SK-N-SH (cell line): ENCODE measurements at regions not wholly inside any gene's neighbourhood (a gene's known extent, or its start where the extent isn't known, plus 50 kb on each side); places are given as distances from the start of the nearest gene placed in this dataset.

ENCODE experiments used
- CTCF ChIP-seq: fragments of 200-600 bp; sonication (generic); IDR thresholded peaks from 2 replicates; pipeline ENCODE4 v1.6.1; 2017; ENCODE audit warnings: antibody characterized with exemption, mild to moderate bottlenecking, moderate library complexity
- ELF1 ChIP-seq: IDR thresholded peaks from 2 replicates; pipeline ENCODE4 v1.4.0; 2012
- EP300 ChIP-seq, 2 experiments: IDR thresholded peaks; 2 replicates each; pipeline versions ENCODE4 v1.4.0 to v1.6.1; 2012; ENCODE audit warnings: borderline replicate concordance in 1 of 2, low read depth in 1 of 2, low read length in 1 of 2
- EZH2phosphoT487 ChIP-seq: fragments of 200-600 bp; sonication (generic); IDR thresholded peaks from 2 replicates; pipeline ENCODE4 v1.6.1; 2017; ENCODE audit warnings: low read depth, mixed run types, mild to moderate bottlenecking, antibody characterized with exemption, moderate library complexity, borderline replicate concordance
- JUND ChIP-seq: IDR thresholded peaks from 2 replicates; pipeline ENCODE4 v1.4.0; 2012
- NRF1 ChIP-seq: IDR thresholded peaks from 2 replicates; pipeline ENCODE4 v1.6.1; 2012; ENCODE audit warnings: low read depth, mild to moderate bottlenecking, low read length
- POLR2AphosphoS5 ChIP-seq: IDR thresholded peaks from 2 replicates; pipeline ENCODE4 v1.6.1; 2012; ENCODE audit warnings: low read depth, low read length
- SIN3A ChIP-seq: IDR thresholded peaks from 2 replicates; pipeline ENCODE4 v1.6.1; 2012; ENCODE audit warnings: low read depth, mild to moderate bottlenecking, low read length, moderate library complexity, borderline replicate concordance
- YY1 ChIP-seq: IDR thresholded peaks from 2 replicates; pipeline ENCODE4 v1.4.0; 2012; ENCODE audit warnings: low read depth, mild to moderate bottlenecking
- TF ChIP-seq, protein P1 (sequence below): fragments of 150-350 bp; IDR thresholded peaks from 2 replicates; pipeline ENCODE4 v1.6.1; 2017; ENCODE audit warnings: antibody characterized with exemption, low read length, low read depth, borderline replicate concordance
- TF ChIP-seq, protein P2 (sequence below): IDR thresholded peaks from 2 replicates; pipeline ENCODE4; 2012

GRCh38 chr6:22921828-22922227, 352.5 kb downstream of the HDGFL1 start:
- TF ChIP-seq, protein P1, sequence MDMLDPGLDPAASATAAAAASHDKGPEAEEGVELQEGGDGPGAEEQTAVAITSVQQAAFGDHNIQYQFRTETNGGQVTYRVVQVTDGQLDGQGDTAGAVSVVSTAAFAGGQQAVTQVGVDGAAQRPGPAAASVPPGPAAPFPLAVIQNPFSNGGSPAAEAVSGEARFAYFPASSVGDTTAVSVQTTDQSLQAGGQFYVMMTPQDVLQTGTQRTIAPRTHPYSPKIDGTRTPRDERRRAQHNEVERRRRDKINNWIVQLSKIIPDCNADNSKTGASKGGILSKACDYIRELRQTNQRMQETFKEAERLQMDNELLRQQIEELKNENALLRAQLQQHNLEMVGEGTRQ, result no peak
- no peak for TF ChIP-seq CTCF
- no peak for TF ChIP-seq SIN3A
- TF ChIP-seq JUND, result no peak
- TF ChIP-seq ELF1, result no peak
- no peak for TF ChIP-seq POLR2AphosphoS5
- no peak for TF ChIP-seq YY1
- TF ChIP-seq, protein P2, sequence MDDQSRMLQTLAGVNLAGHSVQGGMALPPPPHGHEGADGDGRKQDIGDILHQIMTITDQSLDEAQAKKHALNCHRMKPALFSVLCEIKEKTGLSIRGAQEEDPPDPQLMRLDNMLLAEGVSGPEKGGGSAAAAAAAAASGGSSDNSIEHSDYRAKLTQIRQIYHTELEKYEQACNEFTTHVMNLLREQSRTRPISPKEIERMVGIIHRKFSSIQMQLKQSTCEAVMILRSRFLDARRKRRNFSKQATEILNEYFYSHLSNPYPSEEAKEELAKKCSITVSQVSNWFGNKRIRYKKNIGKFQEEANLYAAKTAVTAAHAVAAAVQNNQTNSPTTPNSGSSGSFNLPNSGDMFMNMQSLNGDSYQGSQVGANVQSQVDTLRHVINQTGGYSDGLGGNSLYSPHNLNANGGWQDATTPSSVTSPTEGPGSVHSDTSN, result no peak
- no peak for TF ChIP-seq EZH2phosphoT487
- TF ChIP-seq NRF1, result no peak
- no peak for TF ChIP-seq EP300 (IDR thresholded peaks at IDR 0.05; ENCODE audit: borderline replicate concordance in 1 of 2, low read depth in 1 of 2, low read length in 1 of 2)
